HuH-7.5 (cell line): ENCODE measurements at regions not wholly inside any gene's neighbourhood (a gene's known extent, or its start where the extent isn't known, plus 50 kb on each side); places are given as distances from the start of the nearest gene placed in this dataset.

ENCODE experiments used
- DNase-seq: peaks from one replicate; pipeline ENCODE4 v3.0.0; 2011; ENCODE audit warnings: low spot score

DNA sequence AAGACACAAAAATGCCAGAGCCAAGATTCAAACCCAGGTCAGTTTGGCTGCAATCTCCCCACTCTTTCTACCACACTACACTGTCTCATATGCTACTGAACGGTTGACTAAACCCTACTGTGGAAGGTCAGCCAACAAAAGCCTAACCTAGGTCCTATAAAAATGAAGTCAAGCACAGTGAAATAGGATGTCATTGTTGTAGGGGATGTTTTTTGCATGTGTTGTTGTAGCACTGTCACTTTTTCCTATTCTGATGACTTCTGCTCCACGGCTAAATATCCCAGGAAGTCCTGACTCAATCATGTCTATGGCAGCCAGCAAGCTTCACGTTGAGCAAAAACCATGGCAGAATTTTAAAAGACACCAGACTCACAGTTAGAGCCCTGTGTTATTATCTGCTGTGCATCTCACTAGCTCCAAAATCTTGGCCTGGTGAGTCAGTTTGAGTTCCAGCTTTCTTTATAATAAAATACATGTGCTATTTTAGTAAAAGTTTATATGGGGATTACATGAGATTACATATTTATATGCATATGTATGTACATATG, 322.1 kb upstream of the NT5E start:
- DNase-seq: no peak

DNA sequence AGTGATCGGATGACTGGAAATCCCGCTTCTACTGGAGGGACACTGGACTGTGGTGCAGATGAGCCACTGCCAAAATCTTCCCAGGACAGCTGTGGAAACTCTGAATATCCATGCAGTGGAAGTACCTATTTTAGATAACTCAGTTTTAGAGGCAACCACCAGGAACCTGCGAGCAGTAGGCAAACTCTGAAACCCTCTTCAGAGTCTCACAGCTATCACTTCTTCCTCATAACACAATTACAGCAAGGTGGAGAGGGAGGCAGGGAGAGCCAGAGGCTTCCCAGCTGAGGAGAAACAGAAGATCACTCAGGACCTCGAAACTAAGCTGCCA, 322.8 kb upstream of the NT5E start:
- no peak for DNase-seq

DNA sequence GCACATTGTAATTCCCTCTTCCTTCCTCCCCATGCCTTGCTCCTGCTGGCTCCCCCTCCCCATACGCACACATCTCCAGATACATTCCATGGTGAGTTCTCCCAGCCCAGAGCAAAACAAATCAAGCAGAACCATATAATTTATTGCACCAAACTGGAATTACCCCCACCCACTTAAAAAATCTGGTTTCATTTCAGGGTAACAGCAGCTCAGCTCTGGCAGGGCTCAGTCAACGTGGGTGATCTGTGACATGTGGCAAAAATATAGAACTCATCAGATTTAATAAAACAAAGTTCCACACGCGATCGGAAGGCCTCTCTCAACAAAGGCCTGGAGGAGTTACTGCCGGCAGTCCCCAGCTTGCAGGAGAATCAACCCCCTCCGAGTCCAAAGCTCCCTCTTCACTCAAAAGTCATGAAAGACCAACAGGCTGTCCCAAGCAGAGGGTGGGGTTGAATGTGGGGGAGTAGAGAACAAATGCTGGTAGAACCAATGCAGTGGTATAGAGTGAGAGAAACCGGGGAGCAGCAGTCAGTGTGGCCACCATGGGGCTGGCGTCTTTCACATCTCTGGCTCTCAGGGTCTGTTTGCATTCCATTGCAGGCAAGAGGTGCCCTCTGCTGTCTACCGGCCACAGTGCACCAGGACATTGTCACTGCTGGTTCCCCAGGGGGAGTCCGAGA, 323.3 kb upstream of the NT5E start:
- DNase-seq: peak; percentile 21

DNA sequence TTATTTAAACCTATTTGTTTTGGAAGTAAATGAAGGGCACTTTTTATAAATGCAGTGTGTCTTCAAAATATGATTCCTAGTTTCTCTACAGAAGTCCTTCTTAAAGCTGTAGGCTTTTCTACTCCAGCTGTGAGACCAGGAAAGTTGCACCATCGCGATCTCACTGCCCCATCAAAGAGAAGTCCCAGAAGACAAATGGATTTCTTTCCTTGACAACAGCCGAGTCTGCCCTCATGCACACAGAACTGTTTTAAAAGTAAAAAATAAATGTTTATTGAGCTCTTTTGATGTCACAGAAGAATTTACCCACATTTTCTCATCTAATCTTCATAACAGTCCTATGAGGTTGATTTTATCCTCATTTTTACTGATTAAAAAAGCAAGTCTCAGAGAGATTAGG, 324.4 kb upstream of the NT5E start:
- no peak for DNase-seq

DNA sequence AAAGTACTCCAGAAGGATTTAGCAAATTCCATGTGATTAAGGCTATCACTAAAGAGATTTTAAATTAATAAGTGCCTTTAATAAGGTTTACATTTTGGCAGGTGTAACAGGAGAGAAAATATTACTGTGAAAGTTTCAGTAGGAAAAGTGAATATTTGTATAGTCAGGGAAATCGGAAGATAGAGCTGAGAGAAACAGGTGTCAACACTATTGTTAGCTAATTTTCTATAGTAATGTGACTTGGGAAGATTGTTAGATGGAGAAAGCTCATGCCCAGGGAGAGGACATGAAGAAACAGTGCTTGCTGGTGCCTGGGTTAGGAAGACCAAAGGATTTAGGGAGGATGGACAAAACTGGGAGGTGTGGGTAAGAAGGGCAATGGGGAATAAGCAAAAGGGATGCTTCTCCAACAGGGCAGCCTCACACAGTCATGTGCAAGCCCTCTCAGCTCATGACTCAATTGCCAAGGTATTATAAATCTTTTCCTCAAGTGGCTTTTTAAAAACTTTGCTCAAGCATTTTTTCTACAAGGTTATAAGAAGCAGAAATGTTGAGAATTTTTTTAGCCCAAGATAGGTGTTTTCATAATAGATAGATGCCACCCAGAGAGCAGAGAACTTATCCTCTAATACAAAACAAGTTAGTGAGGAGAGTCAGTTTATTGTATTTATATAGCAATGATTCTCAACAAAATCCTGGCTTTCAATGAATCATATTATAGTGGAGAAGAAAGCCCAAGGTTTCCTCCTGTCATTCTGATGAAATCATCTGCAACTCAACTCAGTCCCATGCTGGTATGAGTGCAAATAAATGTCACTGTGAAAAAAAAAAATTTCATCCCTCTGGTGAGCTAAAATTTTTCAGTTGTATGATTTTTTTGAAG, 325.2 kb upstream of the NT5E start:
- DNase-seq: no peak

DNA sequence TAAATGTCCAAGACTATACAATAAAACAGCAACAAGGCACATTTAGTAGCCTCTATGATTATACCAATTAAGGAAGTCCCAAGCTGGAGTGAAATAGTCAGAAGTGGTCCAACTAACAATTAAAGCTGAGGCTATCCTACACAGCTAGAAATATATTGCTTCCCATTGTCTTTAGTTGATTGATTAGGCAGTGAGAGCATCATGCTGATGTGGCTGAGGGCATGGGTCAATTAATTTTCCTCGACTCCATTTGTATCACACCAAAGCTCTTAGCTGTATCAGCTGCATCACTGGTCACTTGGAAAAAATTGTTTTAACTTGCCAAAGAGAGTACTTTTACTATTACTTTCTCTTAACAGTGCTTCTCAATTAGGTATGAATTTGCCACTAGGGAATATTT, 328.7 kb upstream of the NT5E start:
- no peak for DNase-seq

DNA sequence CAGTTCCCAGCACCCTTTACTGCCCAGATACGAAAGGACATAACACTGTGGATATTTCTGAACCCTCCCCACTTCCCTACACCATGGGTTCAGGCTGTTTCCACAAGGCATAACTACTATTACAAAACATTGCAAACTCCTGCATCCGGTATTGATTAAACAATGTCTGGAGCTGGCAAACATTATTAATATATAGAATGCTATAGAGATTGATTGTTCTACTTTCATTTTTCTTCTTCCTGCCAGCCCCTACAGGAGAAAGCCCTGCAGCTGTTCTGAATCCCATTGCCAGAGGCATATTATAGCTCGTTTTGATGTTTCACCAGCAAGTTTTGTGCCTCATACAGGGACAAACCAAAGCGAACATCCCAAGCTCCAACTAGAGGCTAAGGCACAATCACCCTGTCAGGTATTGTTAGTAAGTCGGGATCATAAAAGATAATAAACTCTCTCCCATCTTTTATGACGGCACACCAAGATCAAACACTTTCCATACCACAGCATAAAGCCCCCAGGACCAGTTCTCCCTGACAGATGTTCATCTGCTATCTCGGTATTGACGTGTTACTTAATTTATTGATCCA, 331.1 kb upstream of the NT5E start:
- no peak for DNase-seq

DNA sequence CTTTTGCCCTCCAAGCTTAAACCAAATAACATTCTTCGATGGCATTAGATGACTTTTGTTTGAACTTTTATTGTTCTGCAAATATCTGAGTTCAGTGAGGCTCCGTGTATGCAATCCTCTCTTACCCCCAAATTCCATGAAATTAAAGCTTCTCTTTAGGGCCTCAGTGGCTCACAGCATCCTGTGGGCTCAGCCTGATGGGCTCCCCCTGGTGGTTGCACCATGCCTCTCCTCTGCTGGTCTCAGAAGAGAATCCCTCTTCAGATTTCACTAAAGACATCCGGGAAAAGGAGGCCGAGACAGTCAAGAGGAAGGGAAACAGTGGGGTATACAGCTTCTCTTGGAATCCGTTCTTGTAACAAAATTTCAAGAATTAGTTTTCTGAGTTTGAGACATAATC, 331.6 kb upstream of the NT5E start:
- no peak for DNase-seq

DNA sequence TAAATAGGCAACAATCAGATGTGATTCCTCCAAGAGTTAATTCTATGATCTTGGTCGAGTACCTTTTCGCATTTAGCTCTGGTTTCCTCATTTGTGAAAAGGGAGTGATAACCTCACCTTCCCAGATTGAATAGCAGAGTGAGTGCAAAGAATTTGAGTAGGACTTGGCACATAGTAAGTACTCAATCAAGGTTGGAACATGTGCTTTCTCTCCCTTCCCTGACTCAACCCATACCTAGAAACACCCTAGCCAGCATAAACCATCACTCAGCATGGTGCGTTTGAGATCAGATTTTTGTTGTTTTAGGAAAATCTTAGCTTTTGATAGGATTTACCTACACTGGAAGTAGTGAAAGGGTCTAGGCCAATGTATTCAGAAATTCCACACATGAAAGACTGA, 333.4 kb upstream of the NT5E start:
- no peak for DNase-seq

DNA sequence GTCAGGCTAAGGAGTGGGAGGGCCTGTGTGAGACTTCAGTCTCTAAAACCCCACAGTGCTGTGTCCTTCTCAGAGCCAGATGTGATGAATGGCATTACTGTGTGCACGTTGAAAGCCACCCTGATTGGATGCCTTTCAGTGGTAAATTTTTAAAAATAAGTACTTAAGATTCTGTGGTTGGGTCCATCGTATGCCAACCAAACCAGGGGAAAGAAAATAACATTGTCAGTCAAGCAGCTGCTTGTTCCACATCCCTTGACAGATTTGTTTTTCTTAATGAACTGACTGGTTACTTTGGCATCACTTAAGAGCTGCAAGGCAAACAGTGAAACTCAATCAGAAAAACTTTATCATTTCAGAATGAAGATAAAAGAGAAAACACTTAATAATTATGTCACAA, 334.0 kb upstream of the NT5E start:
- no peak for DNase-seq

DNA sequence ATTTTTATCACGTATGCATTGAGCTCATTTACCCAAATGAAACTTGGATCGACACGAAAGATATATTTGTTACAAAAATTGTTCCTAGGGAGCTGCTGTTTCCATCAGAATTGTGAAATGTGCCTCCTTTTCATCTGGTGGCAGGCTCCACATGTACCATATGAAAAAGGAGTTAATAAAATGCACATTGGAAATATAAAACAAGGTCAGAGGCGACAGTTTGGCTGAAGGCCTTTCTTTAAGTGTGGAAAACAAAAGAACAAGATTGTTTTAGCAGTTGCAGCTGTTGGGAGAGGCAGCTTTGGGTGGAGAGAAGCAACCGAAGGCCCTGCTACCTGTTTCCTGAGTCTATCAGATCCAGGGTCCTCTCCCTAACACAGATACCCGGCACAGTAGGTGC, 334.5 kb upstream of the NT5E start:
- no peak for DNase-seq

DNA sequence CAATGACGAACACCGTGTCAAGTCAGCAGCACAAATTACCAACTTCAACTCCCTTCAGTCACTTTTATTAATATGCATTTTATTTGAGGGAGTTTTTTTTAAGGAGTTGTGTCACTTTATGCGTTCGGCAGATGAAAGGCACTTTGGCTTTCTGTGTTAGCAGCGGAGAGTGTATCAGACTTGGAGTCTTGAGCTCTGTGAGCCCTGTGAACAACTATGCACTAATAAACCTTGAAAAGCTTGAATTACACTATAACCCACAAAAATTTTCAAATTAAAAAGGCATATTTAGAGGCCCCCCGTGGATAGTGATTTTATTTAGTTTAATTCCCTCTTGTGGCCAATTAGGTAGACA, 335.3 kb upstream of the NT5E start:
- no peak for DNase-seq

DNA sequence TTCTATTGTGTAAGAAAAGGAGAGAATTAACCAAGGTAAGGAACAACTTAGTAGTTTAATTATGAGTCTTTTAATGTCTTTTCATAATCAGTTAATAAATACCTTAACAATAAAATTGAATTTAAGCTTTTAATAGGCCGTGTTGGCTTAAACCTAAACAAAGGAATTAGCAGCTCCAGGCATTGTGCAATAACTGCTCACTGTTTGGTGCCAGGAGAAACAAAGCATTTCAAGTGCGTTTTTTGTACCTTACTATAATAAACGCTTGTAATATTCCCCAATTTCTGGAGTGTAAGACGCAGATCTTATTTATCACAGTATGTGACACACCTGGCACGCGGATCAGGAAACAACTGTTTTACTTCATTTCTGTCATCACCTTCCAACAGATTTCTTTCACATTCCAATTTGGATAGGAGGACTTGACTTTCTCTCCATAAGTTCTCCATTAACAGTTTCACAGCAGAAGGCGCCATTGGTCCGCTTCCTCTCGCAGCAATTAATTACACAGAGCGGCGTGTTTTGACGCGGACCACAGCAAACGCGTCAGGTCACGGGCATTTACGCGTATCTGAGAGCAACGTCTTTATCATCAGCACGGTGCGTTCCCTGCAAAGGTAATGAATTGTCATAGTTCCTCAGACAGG, 335.8 kb upstream of the NT5E start:
- no peak for DNase-seq

DNA sequence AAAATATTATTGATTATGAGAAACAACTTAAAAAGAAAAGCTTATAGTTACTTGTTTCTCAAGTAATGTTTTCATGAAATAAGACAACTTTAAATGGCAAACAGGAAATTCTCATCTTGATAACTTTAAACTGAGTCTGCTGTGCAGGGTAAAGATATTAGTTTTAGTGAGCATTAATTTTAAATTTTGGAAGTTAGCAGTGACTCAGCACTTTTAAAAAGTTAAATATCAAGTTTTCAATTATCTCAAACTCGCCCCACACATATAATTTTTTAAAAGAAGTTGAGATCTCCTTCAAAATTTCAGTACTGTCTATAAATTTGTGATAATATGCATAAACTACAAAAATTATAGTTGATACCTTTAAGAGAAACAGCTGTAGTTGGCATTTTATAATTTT, 337.3 kb upstream of the NT5E start:
- DNase-seq: no peak

DNA sequence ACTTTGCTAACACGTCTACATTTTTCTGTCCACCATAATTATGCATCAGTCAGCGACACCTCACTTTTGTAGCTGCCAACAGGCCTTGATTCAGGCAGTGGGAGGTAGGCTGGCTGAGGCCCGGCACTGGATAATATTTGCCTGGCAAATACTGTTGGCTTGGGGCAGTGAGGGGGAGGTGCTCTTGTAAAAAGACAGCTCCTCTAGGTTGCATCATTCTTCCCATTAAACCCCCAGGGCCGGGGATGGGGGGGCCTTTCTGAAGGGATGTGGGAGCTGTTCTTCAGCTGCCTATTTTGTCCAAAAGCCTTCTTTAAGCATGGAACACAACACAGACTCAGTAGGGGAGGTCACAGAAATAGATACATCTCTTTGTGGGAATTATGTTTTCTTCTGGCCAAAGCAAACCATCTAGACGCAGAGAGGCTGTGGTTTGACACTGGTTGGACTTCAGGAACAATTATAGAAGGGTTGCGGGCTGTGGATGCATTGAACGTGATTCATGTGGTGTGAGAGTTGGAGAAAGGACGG, 338.3 kb upstream of the NT5E start:
- no peak for DNase-seq

DNA sequence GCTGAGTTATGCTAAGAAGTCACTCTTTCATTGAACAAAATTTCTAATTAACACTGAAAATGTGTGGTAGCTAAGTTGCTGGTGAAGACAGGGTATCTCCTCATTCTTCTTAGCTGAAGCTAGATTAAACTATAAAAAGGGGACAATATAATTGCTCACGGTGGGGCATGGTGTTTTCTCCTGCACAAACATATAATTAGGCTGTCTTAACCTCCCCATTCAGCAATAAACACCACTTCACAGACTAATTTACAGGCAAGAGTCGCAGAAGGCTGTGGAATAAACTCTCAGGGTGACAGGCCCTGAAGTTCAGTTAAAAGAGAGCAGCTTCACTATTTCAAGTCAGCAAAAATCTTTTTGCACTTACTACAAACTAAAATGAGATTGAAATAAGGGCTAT, 338.9 kb upstream of the NT5E start:
- no peak for DNase-seq

DNA sequence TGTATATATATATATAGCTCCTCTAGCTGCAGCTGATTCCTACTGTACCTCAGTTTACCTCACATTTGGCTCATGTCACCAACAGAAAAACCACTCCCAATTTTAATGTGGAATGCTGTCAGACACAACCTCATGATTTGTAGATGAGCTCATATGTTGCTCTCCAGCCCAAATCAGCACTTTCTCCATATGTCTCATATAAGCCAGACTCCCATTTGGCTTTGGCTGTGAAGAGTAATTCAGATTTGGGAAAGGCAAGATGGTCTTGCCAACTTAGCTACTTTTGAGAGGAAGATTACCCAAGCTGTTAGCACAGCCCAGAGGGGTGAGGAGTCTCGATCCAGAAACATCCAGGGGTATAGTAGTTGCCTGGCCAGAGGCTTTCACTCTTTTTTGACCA, 342.2 kb upstream of the NT5E start:
- DNase-seq: no peak

DNA sequence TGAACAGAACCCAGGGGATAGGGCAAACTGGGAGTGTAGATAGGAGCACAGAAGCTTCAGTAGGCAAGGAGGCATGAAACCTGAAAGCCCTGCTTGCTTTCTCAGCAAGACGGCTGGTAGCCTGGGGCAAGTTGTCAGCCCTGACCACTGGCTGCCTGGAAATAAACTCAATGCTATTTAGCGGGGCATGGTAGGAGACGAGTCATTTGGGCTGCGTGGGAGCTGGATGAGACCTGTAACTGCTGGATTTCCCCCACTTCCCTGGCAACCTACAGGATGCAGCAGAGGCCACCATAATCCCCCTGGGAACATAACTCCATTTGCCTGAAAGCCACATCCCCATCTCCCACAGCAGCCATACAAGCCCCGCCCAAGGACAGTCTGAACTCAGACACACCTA, 332.6 kb upstream of the TBX18 start:
- DNase-seq: no peak

DNA sequence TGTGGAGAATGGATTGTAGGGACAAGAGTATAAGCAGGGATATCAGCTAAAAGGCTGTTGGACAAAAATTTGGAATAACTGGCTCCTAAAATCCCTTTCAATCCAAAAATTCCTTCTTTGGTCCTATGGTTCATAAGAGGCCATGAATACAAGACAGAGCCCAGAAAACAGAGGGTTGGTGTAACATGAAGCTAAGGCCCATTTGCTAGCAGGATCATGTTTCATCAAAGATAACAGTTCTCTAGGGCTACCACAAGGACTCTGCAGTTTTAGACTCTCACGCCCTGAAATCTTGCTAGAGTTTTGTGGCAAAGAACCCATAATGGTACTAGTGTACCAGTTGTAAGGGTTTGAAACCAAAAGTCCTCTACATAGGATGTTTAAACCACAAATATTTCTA, 327.8 kb upstream of the TBX18 start:
- no peak for DNase-seq

DNA sequence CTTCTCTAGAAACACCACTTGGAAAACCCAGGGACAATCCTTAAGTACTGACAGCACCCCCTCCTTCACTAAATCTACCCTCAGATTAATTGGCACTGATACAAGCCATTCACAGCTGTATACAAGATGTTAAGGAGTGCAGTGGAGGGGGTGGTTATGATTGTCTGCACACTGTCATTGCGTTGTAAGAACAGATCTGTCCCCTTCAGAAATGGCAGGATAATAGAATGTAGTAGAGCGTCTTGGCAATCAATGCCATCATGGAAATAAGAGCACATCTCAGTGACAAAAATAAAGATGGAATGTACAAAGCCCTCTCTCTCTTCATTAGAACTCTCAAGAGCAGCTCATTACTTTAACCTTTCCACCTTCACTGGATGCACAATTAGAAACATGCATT, 324.9 kb upstream of the TBX18 start:
- DNase-seq: no peak

DNA sequence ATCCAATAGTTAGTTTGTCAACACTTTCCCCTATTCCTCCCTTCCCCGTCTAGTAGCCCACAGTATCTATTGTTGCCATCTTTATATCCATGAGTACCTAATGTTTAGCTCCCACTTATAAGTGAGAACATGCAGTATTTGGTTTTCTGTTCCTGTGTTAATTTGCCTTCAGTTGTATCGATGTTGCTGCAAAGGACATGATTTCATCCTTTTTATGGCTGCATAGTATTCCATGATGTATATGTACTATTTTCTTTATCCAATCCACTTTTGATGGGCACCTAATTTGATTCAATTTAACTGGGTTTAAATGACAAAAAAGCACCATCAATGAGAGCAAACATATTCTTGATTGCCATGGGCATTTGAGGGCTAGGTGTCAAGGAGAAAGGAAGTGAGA, 321.5 kb upstream of the TBX18 start:
- no peak for DNase-seq

DNA sequence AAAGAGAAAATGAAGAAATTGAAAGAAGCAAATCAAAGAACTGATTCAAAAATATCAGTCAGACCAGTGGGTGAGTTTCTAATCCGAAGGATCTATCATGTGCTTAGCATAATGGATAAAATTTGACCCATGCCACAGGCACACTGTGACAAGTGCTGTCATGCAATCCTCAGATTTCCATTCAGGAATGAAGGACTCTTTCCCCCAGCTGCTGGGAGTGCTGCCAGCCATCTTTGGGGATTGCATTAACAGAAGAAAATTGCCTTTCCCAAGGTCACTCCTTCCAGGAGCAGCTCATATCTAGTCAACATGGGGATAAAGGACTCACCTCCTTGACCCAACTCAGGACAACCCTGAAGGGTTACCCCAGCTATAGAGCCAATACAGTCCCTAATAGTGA, 316.7 kb upstream of the TBX18 start:
- no peak for DNase-seq

DNA sequence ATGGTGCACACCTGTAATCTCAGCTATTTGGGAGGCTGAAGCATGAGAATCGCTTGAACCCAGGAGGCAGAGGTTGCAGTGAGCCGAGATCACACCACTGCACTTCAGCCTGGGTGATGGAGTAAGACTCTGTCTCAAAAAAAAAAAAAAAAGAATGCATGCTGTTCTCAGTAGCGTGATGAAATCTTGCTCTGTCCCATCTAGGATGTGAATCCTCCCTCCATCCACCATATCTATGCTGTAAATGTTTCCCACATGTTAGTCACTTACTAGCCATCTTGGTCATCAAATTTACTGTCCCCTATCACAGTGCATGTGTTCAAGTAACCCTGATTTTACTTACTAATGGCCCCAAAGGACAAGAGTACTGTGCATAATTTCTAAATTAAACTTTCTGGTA, 315.4 kb upstream of the TBX18 start:
- DNase-seq: no peak
